ENCODE measurements at regions not wholly inside any gene's neighbourhood (a gene's known extent, or its start where the extent isn't known, plus 50 kb on each side); places are given as distances from the start of the nearest gene placed in this dataset.
"Not testable (repeated sequence)": the region's sequence is repeated elsewhere in the genome, so short reads cannot be mapped to it uniquely, and the experiment has no call there.

DNA sequence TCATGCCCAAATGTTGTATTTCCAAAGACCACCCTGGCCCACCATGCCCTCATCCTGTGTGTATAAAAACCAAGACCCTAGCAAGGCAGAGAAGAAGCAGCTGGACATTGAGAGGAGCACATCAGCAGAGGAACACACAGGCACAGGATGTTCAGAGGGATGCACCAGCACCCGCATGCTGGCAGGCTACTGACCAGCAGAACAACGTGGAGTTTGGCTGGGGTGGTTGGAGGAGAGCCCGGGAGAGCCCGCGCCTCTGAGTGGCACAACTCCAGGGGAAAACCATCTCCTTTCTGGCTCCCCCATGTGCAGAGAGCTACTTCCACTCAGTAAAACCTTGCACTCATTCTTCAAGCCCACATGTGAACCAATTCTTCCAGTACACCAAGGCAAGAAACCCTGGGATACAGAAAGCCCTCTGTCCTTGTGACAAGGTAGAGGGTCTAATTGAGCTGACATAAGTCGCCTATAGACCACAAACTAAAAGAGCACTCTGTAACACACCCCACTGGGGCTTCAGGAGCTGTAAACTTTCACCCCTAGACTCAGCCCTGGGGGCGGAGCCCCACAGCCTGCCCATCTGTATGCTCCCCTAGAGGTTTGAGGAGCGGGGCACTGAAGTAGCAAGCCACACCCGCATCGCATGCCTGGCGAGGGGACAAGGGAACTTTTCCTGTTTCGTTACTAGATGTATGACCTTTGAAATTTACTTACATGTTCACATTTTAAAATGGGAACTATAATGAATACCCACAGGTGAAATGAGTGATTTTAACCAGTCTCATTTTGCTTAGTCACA, 831.5 kb upstream of the CITED2 start:
- DNase-seq: no peak

DNA sequence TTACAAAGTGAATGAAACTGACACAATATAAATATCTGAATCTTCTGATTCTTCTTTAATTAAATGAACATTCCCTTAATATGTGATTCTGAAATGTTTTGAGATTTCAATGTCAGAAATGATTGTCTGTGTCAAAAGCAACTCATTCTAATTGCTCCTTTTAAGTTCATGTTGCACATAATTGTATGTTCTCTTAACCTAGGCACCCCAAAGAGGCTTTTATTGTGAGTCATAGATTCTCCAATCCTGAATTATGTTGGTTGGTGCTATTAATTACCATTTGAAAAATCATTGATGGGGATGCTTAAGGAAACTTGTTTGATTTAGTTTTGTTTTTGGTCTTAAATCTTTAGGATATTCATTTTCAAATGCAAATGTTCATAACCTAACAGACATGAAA, 829.7 kb upstream of the CITED2 start:
- no peak for DNase-seq

DNA sequence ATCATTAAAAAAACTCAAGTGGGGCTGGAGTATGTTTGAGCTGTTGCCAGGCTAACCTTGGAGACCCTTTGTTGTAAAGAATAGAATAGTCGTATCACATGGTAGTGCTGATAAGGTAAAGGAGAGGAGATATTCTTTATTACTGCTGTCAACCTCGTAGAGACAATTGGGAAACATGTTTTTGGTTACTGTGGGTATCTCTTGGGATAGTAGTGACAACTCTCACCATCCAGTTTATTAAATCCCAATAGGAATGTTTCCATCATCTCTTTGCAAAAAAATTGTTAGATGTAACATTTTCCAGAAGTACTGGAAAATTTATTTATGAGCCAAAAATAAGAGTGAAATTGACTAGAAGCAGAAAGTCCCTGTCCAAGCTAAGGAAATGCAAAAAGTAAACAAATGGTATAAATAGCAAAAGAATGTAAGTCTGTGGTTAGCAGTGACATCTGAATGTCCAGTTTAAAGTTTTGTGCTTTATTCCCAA, 829.3 kb upstream of the CITED2 start:
- DNase-seq: no peak

DNA sequence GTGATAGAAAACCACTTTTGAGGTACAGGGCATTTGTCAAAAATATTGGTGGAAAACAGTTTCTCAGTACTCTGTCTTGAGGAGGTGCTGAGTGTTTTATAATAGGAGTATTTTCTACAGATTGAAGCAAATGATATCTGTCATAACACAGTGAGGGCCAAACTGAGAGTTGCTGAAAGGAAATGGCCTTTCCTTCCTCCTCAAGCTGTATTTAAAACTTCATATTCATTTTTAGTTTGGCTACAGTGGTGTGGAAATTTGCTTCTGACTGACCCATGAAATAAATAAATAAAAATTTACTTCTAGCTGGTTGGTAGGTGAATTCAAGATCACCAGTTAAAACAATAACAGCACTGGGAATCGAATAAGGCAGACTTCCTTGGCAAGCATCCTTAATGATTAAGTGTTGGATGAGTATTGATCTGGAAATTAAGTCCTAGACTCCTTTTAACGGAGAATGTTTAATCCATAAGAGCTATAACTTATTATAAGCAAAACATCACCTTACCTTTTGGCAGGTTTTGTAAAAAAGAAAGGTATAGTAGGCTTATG, 828.6 kb upstream of the CITED2 start:
- DNase-seq: no peak

DNA sequence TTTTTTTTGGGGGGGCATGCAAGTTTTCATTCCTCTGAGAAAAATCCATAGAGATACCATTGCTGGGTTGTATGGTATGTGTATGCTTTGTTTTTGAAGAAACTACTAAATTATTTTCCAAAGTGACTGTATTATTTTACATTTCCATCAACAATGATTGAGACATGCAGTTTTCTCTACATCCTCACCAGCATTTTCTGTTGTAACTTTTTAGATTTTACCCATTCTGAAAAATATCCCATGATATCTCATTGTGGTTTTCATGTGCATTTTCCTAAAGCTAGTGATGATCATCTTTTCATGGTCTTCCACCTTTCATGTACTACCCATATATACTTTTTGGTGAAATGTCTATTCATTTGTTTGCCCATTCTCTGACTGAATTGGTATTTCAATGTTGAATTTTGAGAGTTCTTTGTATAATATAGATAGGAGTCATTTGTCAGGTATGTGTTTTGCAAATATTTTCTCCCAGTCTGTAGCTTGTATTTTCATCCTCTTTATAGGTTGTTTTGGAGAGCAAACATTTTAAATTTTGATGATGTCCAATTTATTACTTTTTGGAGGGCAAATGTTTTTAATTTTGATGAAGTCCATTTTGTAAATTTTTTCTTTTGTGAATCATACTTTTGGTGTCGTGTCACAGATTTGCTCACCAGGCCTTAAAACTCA, 827.5 kb upstream of the CITED2 start:
- no peak for DNase-seq

GRCh38 chr6:140193269-140193668, 818.8 kb upstream of the CITED2 start:
- DNase-seq: no peak

DNA sequence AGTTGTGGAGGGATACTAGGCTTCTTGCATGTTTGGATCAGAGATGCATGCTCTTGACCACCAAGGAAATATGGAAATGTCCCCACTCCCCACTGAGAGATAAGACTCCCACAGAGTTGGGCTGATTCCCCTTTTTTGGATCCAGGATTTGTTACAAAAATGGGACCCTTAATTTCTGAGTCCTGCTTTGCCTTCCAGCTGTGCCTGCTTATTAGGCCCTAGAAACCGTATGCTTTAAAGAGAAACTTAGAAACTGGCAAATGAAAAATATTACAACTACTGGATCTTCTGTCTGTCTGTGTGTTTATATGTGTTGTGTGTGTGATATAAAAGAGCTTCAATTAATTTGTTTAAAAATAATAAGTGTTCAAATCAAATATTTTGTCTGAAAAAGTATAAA, 817.6 kb upstream of the CITED2 start:
- no peak for DNase-seq

- DNase-seq: not testable (repeated sequence)
Observed at GRCh38 chr6:140189263-140189662, 814.8 kb upstream of the CITED2 start.

GRCh38 chr6:140185991-140186390, 811.5 kb upstream of the CITED2 start:
- no peak for DNase-seq

DNA sequence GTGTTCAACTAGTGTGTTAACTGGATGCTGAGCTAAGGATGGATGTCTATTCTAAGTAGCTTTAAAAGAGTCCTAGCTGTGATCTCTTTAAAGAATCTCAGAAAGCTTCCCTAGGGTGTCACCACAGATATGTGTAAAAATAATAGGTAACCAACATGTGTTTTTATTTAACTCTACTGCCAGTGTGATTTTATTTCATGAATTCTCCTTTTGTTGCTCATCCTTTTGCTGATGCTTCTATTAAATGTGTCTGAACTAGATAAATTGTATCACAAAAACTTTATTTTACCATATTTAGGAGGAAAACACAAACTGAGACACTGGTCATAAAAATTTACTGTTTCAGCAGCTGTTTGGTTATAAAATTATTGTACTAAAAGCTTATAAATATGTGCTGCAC, 809.4 kb upstream of the CITED2 start:
- DNase-seq: no peak

DNA sequence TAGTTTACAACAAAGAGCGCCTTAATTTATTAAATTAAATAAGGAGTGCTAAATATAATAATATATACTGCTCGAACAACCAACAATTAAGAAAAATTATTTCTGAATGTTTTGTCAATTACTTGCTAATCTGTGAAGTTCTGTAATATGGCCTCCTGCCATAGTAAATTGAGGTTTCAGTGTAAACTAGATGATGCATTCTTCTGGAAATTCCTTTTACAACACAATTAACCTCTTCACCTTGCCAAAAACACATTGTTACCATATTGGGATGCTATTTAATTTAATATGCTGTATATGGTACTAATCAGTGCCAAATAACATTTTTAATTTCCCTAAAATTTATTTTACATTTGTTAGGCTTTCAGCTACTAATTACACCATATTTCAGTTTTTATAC, 808.4 kb upstream of the CITED2 start:
- no peak for DNase-seq

GRCh38 chr6:140181876-140182275, 807.4 kb upstream of the CITED2 start:
- DNase-seq: no peak

DNA sequence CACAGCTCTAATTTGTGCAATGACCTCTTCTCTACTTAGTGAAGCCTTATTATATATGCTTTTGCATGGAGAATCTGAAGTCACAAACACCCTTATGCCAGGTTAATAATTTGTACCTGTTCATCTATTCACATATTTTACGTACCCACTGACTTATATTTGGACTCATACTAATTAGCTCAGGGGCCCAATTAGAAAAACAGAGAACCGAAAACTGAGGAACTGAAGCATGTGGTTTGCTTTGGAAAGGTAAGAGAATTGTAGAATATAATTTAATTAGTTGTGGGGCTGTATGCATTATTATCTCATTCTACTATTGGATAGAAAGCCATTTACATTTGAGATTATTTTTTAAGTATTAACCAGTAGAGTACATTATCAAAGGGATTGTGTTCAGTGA, 805.9 kb upstream of the CITED2 start:
- DNase-seq: no peak

DNA sequence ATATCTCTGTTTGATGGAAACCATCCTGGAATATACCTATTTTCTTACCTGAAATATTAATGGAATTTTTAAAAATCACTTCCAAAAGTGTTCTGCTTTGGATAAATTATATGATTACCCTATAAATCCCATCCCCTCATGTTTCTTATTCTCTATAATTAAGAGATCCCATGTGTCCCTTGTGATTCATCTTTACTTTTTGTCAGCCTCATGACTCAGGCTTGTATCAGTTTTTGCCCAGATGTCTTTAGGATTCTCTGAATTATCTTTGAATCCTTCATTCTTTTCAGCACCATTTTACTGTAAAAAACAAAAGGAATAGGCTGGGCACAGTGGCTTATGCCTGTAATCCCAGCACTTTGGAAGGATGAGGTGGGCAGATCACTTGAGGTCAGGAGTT, 804.5 kb upstream of the CITED2 start:
- no peak for DNase-seq

DNA sequence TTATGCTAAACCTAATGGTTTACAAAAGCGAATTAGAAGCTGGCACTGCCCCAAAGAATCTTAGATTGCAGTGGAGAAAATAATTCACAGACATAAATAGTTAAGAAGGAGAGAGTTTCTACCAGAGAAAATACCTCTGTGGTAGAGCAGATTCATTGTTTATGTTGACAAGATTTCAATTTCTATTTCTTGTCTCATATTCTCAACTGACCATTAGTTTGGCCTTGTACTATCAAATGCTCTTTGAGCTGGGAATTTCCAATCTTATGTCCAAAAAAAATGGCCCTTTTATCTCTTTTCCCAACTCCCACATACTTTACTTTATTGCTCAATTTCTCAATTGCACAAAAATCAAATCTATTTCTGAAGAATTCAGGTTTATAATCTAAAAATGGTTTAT, 804.1 kb upstream of the CITED2 start:
- DNase-seq: no peak

GRCh38 chr6:140176306-140176705, 801.9 kb upstream of the CITED2 start:
- DNase-seq: no peak

GRCh38 chr6:140175486-140175885, 801.0 kb upstream of the CITED2 start:
- DNase-seq: no peak

DNA sequence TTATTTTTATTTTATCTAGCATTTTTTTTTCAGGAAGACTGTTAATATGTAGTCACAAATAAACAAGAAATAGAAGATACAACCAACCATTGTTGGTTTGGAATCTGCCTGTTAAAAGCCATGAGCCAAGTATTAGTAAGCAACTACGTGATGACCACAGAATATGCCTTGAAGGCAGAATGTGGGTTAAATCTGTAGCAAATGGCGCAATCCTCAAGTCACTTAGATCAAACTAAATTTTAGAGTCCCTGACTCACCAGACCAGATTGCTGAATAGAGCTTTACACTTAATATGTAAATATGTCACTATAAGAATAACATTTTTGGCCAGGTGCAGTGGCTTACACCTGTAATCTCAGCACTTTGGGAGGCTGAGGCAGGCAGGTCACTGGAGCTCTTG, 800.1 kb upstream of the CITED2 start:
- no peak for DNase-seq

DNA sequence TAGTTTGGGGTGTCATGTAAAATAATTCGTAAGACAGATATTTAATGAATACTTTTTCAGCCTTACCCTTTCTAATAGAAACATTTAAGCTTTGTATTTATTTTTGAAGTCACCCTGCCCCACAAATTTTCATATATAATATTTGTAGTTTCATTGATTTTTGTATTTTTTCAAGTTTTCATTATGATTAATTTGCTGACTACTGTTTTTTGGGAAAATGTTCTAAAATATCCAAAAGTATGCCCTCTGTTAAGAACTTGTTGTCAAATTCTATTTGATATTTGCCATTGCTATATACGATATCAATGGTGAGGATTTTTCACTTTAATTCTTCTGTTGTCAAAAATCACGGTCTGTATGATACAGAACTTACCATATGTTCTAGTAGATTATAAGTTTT, 793.9 kb upstream of the CITED2 start:
- no peak for DNase-seq

- no peak for DNase-seq
Observed at GRCh38 chr6:140160909-140161308, 786.5 kb upstream of the CITED2 start.

- no peak for DNase-seq
Observed at GRCh38 chr6:140160494-140160893, 786.0 kb upstream of the CITED2 start.

DNA sequence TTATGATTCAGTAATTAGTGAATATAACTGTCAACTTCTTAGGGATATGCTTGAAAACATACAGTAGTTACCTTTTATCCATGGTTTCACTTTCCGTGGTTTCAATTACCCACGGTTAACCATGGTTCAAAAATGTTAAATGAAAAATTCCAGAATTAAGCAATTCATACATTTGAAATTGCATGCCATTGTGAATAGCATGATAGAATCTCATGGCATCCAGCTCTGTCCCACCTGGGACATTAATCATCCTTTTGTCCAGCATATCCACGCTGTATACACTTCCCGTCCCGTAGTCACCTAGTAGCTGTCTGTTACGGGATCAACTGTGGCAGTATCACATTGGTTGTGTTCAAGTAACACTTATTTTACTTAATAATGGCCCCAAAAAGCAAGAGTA, 781.7 kb upstream of the CITED2 start:
- DNase-seq: no peak

DNA sequence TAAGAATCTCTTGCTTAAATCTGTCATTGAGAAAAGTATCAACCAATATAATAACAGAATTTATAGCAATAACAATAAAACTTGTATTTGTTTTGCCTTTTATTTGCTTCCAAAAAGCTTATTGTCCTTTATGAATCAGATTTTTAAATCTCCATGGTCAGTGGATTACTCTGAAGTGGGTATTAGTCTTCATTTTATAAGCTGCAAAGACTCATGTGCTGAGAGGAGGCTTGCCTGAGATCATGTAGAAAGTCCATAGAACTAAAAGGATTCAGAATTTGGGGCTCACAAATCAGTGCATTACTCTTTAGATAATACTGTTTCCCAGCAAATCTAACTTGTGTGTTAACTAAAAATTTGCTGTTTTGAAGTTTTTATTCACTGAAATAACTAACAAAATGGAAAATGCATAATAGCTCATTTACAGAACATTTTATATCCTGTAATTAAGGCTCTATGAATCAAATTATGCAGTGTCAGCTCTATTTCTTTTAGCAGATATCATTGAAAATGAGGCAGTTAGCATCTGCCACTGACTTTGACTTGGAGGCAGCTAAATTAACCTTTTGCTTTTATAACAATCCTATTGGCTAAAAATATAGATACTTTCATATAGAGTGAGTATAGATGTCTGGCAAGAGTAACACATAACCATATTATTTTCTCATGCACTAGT, 781.1 kb upstream of the CITED2 start:
- DNase-seq: no peak

GRCh38 chr6:140153703-140154102, 779.3 kb upstream of the CITED2 start:
- DNase-seq: no peak
